Effector CD8-positive, alpha-beta T cell (primary cell): ENCODE measurements at regions not wholly inside any gene's neighbourhood (a gene's known extent, or its start where the extent isn't known, plus 50 kb on each side); places are given as distances from the start of the nearest gene placed in this dataset.

ENCODE experiments used
- DNase-seq: peaks from one replicate; lab custom pipeline; 2025; lab: John Stamatoyannopoulos, UW

DNA sequence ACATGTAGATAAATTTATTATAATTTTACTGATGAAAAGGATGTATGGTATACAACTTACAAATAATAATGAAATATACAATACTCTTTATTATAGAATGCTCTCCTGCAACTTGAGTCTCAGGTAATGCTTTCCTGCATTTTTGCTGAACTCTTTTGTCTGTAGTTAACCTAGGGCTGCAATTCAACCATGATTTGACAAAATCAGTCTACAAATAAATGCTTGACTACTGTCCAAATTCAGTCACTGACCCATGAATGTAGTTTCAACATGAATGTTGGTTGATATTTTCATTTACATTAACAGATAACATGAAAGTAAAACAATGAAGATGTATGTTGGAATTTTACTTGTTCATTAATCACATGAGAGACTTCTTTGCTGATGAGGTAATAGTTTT lies 320.9 kb downstream of the ZSWIM6 start:
- DNase-seq = no peak

DNA sequence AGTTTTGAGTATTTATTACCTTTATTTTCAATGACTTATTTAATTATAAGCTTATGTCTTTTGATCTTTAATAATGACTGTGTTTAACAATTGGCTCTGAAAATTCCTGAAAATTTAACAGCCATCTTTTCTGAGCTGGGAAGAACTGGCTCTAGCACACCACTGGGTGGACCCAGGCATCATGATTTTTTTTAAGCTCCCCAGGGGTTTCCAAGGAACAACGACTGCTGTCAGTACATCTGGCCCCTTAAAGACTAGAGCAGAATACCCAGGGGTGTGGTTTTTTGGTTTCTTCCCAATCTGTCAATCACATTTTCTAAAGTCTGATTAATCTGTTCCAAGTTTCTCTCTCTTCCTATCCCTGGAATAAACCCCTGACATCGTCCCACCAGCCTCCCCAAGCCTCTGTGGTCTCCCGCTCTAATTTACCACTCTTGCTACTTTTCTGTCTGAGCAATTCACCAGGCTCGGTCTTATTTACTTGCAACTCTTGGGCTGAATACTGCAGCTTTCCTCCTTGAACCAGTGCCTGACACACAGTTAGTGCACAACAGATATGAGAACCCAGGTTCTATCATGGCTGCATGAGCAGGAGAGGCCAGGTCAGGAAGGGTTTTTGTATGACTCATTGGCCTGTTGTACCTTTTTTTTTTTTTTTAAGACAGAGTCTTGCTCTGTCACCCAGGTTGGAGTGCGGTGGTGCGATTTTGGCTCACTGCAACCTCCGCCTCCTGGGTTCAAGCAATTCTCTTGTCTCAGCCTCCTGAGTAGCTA lies 321.9 kb downstream of the ZSWIM6 start:
- DNase-seq = no peak

DNA sequence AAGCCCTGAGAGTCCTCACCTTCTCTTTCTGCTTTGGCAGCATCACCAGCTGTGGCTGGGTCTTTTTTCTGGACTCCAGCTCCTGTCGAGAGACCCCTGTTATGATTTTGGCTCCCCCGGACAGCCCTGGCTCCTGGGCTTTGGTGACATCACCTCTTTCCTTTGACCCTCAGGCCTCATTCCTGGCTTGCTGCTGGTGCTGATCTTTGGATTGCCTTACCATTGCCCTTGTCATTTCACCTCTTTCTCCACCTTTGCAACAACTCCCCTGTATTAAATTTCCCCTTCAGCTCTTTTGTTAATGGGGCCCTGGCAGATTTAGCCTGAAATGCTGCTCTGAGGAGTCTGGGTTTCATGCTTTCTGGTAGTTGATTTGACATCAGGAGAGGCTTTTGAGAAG lies 322.8 kb downstream of the ZSWIM6 start:
- DNase-seq = no peak

DNA sequence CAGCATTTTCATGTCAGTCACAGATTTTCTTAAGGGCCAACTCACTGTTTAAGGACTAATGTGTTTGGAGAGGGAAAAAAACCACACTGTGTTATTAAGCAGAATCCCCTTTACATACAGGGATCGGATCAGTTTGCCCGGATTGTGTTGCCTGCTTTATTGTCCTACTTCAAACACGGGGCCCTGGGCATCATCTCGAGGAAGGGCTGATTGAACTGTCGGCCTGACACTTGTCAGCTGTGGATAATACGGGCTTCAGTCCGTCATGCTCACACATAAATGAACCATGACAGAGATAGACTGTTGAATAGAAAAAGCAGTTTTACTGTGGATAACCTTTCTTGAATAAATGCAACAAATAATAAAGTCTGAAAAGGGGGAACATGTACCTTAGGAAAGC lies 325.0 kb downstream of the ZSWIM6 start:
- no peak for DNase-seq

DNA sequence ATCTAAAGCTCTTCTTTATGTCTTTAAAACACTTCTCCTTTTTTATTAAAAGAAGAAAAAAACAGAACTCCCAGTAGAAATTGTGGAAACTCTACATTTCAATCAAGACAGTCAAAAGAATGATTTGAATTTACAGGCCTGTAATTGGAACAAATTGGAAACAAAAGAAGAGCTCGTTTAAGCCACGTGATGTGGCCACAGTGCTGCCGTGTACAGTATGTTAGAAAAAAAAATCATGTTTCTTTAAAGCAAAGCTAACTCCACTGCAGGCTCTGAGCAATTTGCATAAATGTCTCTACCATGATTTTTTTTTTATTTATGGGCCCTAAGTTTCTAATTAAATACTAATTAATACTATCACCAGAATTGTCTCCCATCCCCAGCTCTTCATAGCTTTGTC lies 325.6 kb downstream of the ZSWIM6 start:
- no peak for DNase-seq

DNA sequence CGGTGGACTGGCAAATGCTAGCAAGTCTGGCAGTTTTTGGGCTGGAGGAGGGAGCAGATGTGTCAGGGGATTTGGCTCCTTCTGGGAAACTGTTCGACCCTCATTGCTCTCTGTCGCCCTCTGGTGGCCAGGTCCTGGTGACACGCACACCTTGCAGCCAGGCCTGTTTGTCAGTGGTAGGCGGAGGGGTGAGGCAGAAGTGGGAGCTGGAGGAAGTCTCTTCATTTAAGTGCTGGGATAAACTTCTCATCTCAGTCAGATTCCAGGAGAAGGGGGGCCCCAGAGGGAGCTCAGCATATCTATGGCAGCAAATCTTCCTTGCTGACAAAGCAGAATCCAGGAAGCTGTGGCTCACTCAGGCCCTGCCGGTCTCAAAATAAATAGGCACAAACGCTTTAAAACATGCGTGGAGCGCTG lies 326.5 kb downstream of the ZSWIM6 start:
- peak; percentile 71 for DNase-seq

DNA sequence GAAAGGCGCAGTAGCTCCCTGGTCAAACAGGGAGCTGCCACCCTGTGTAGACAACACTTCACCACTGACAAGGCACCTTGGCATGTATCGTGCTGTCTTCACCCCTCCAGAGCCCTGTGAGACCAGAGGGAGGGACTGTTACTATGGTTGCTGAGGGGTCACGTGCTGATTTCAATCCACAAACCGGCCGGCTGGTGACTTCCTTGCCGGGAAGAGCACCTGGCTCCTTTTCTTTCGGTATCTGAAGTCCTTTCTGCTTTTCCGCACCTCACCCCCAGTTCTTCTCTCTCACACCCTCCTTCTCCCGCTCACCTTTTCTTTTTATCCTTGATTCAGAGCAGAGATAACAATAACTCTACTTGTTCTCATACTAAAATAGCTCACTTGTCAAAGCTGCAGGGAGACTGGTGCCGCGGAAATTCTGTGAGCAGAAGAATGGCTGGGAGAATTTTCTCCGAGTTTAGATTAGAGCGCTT lies 327.2 kb downstream of the ZSWIM6 start:
- DNase-seq = no peak

DNA sequence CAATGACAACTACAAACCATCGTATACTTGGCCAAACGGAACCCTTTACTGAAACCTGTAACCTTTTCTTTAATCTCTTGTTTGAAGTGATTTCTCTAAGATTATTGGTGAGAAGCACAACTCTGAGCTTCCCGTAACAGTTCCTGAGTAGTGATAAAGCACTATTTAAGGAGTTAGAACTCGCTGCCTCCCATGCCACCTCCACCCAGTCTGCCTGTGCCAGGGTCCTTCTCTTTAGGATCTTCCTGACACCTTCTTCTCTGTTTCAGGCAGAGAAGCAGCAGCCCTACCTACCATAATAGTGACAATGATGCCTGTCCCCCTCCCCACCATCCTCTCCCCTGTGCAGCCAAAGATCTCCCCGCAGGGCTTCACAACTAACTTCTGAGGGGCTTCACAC lies 330.6 kb downstream of the ZSWIM6 start:
- no peak for DNase-seq

DNA sequence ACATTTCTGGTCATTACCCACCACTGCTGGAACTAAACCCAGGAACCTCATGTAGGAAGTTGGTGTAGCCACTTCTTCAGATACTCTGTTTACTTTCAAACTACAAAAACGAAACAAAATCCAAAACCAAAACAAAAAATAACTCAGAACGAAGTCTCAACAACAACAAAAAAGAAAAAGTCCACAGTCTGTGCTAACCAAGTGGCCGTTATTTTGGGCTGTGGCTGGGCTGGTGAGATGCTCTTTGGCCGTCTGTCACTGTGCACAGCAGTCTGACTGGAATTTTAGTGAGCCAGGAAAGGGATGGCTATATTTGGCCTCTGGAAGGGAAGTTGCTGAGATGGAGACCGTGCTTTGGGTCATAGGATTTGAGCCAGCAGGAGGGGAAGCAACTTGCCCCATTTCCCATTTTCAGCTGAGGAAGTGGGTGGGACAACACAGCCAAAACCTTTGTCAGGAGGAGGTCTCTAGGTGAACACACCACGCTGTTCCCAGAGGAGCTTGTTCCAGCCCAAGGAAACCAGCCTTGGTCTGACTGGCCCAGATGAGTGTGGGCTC lies 334.1 kb downstream of the ZSWIM6 start:
- DNase-seq = no peak

DNA sequence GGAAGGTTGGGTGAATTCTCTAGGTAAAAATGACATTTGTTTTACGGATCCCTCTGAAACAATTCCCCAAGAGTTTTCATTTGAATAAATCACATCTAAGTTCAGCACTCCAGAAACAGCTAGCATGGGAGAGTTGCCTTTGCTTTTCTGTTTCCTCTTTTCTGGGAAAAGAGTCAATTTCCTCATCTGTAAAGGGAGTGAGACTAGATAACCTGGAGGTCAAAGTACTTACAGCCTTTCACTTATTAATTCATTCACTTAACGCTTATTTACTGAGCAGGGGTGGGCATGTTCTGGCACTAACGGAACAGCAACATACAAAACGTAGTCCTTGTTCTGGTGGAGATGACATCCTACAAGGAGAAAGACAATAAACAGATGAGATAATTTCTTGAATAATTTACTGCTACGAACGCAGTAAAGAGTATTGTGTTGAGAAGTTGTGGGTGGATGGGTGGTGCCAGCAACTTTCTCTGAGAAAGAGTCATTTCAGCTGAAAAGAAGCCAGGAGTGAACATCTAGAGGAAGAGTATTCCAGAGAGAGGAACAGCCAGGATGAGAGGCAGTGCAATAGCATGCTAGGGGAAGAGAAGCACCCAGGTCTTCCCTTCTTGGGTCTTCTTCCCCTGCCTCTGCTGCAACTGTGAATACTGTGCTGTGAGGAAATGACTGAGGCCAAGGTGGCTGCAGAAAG lies 335.6 kb downstream of the ZSWIM6 start:
- DNase-seq = no peak

DNA sequence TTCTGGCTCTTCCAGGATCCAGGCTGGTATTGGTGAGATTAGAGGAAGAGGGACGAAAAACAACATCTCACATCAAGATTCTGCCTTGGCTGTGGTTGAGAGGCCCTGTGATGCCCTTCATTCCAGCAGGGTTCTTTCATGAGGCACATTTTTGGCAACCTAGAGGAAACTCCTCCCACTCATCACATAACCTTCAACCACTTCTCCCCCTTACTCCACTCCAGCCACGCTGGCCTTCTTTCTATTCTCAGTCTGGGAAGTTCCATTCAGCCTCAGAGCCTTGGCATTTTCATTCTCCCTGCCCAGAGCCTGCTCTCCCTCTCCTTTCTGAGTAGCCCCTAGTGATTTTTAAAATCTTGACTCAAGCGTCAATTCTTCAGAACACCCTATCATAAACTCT lies 337.5 kb downstream of the ZSWIM6 start:
- no peak for DNase-seq

DNA sequence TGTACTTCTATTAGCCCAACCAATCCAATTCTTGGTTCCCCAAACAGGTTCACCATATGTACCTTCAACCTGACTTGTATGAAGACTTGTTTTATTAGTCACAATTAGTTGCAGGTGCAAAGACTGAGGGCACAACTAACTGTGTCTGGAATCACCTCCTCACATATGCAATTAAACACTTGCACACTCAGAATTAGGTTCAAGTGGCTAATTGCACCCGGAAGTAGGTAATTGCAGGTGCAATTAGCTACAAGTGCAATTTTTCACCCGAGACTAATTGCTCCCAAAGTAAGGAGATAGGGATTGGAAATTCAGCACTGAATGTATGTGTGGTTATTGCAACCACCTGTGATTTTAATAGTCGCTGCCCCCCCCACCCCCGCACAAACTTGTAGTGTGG lies 338.9 kb downstream of the ZSWIM6 start:
- no peak for DNase-seq

DNA sequence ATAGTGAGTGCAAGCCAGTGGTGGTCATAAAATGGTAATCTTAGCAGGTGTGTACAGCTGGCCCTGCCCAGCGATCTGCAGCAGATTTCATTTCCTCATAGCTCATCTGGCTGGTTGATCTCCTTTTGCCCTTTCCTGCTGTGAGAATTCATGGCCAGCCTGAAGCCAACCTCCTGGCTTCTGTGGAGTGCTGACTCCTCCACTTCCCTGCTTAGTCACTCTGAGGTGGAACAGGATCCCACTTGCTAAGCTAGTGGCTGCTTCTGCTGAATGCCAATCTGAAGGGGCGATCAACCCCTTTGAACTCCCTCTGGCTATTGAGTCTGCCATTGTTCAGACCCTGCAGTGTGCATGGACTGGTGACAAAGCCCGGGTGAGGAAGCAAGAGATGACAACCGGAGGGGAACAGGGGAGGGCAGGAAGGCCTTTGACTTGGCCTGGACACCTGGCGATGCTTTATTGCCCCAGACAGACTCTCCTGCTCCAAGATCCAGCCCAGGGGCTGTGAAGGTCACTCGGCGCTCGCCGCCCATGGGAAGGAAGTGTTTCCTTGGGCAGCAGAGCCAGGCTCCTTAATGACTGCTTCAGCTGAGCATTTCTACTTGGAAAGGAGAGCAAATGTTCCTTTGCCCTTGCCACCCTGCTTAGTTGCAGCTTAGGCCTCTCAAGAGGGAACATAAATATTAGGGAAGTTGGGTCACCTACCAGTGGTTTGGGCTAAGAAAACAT lies 341.1 kb downstream of the ZSWIM6 start:
- no peak for DNase-seq

DNA sequence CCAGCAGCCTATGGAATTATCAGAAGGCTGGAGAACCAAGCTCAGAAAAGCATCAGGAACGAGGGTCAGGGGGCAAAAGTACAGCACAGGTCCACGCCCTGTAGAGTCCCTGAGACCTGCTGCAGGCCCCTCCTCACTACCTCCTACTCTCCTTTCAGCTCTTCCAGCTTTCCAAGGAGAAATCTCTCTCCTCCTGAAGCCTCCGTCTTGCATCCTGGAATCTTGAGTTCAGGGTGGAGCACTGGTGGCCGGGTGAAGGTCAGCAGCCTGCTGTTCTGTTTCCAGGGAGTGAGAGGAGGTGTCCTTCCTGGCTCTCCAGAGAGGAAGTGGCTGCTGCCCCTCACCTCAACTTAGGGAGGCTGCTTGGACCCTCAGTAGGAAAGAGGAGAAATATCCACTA lies 342.3 kb downstream of the ZSWIM6 start:
- no peak for DNase-seq

DNA sequence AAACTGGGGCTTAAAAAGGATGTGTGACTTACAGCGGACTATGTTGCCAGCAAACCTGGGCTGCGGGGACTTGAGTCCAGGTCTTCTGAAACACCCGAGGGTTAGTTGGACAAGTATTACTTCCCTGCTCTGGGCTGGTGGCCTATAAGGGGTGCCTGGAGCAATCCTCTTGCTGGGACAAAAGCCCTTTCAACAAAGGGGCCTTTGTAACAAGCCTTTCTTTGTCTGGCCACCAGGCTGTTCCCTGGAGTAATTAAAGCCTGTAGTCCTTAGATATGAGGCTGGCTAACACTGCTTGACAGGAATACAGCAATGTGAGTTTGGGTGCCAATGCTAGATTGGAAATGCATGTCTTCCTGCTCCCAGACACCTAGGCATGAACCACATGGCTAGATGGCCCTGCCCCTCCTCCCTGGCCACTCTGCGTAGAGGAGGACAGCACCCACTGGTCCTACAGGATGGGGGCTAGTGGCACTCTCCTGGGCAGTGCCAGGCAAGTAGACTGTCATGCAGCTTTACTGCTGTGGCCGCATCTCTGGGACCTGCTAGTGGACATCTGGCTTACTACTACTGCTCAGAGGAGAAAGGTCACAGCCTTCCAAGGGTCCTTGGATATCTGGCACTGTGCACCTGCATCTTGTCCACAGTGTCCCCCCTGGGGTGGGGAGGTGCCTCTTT lies 343.1 kb downstream of the ZSWIM6 start:
- no peak for DNase-seq

DNA sequence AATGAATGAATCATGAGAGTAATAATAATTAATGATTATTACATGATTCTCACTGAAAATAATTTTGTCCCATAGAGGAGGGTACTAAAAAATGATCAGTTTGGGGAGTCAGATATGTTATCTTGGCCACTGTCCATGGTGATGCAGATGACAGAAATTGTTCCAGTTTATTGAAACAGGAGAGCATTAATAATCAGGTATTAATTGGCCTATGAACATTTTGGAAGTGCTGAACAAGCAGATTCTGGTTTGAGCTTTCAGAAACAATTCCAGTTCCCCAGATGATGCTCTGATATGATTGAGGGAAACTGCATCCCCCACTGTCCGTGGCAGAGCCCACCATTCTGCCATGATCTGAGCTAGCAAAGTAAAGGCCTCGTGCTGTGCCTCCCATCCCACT lies 345.2 kb downstream of the ZSWIM6 start:
- DNase-seq = no peak

DNA sequence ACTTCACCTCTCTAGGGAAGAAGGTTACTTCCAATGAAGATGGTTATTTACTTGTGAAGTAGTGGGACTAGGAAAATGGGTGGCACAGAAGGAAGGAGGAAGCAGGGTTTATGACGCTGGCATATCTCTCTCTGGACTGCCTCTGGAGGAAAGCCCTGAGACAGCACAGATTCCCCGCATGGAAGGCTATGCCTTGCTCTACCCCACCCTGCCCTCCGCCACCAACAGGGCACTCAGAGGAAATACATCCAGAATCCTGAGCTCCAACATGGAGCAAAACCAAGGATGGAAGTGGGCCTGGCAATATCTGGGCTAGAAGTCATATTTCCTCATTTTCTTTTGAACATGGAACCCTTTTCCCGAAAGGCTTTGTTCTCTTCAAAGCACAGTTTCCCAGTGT lies 346.9 kb downstream of the ZSWIM6 start:
- no peak for DNase-seq

DNA sequence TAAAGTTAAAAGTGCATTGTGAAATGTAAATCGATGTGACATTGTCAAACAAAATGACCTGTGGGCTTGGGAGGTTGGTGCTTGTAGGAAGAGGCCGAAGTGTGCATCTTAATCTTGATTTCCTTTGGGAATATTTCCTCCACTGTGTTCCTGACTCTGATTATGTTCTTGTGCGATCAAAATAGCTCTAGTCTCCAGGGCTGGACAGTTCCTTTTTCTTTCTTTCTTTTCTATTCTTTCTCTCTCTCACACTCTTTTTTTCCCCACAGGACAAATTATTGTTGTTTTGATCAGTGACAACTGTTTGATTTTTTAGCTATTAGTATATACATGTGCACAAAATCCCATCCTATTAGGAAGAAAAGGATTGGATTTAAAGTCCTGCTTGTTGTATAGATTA lies 347.5 kb downstream of the ZSWIM6 start:
- DNase-seq = no peak

DNA sequence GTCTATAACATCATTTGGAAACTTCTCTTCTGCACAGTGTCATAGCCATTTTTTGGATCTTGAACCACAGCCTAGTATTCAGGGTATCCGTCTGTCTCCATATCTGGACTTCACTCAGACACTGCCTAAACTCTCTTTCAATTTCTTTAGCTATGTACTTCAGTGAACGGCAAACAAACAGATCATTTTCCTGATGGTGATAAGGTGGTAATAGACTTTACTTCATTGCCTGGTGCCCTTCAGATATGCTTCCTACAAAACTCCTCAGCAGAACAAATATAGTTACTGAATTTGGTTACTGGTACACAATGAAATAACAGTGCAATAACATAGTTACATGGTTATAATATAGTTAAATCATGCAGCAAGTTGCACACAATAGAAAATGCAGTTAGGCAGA lies 348.2 kb downstream of the ZSWIM6 start:
- no peak for DNase-seq

DNA sequence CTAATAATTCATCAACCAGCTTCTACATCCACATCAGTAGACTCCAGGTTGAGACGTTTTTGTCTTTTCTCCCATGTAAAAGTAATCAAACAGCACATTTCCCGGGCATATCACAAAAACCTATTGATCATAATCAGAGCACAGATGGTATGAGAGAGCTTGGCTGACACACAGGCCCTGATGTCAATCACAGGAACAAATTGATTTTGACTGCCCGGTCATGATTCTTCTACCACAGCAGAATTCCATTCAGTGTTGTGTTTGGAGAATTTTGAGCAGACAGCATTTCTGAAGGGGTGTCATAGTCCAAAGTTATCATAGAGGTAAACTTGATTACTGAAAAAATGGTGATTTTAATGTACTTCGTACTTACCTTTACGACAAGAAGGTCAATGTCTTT lies 351.1 kb downstream of the ZSWIM6 start:
- DNase-seq = no peak

DNA sequence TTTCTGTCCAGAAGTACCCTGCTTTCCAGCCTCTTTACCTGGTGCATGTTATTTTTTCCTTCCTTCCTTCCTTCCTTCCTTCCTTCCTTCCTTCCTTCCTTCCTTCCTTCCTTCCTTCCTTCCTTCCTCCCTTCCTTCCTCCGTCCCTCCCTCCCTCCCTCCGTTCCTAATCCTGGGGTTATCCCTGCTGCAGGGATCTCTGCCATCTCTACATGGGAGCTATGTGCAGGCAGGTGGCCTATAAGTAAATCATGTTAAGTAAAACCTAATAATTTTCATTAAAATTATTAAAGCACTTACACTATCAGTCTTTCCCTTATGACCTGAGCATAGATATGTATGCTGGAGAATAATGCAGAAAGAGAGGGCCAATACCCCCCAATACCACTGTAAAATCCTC lies 351.9 kb downstream of the ZSWIM6 start:
- DNase-seq = no peak
